Heart right ventricle (tissue), 16 donors: ENCODE measurements at regions not wholly inside any gene's neighbourhood (a gene's known extent, or its start where the extent isn't known, plus 50 kb on each side); places are given as distances from the start of the nearest gene placed in this dataset.

Experiments used
- ATAC-seq, 8 donors: fragments of 200-7000 bp; cut with Tn5 transposase; one replicate each; pipeline ENCODE4 v1.9.1; 2020; ENCODE audit warnings: mild to moderate bottlenecking in 8 of 8, moderate library complexity in 8 of 8, moderate number of reproducible peaks in 1 of 8
- DNase-seq, 2 donors: peaks; one replicate each; pipeline ENCODE4 v3.0.0-alpha.2; 2020
- H3K27ac ChIP-seq, 10 donors: fragments of 200-600 bp; sonication (generic) in 2 of 10; one replicate each; pipeline versions ENCODE4 v1.5.0 to v1.8.0; 2020 to 2022; ENCODE audit warnings: mild to moderate bottlenecking in 3 of 10
- H3K27me3 ChIP-seq, 7 donors: fragments of 200-600 bp; one replicate each; pipeline ENCODE4 v1.8.0; 2021 to 2022; ENCODE audit warnings: mild to moderate bottlenecking in 2 of 7
- H3K36me3 ChIP-seq, 9 donors: fragments of 200-600 bp; sonication (generic) in 1 of 9; one replicate each; pipeline versions ENCODE4 v1.5.0 to v1.8.0; 2020 to 2022; ENCODE audit warnings: mild to moderate bottlenecking in 2 of 9
- H3K4me1 ChIP-seq, 9 donors: fragments of 200-600 bp; sonication (generic) in 1 of 9; one replicate each; pipeline versions ENCODE4 v1.5.0 to v1.8.0; 2020 to 2022; ENCODE audit warnings: mild to moderate bottlenecking in 4 of 9
- H3K4me3 ChIP-seq, 10 donors: fragments of 200-600 bp; sonication (generic) in 2 of 10; one replicate each; pipeline versions ENCODE4 v1.5.0 to v1.8.0; 2020 to 2022; ENCODE audit warnings: mild to moderate bottlenecking in 7 of 10, moderate library complexity in 2 of 10
- H3K9me3 ChIP-seq, 11 donors: fragments of 200-600 bp in 10 of 11; sonication (generic) in 2 of 11; one replicate each; pipeline versions ENCODE4 v1.5.0 to v1.8.0; 2013 to 2022; ENCODE audit warnings: mild to moderate bottlenecking in 2 of 11, control low read depth in 1 of 11, moderate library complexity in 1 of 11
- WGBS, 2 donors: extraction: QIAGEN DNeasy Blood & Tissue Kit; methylation state at CpG; one replicate each; pipeline ENCODE4 v1.1.7; 2013; ENCODE audit warnings: inconsistent platforms in 1 of 2; 5-methylcytosine and 5-hydroxymethylcytosine counted together
- intact Hi-C, 10 donors: fragments of 100-400 bp; cut with DNase I; formaldehyde crosslinking; loops; one replicate each; pipeline versions ENCODE4 v1.11.1 to v1.14.2; 2022
- TF ChIP-seq, protein P1 (sequence below), 9 donors: fragments of 200-600 bp; sonication (generic) in 2 of 9; IDR thresholded peaks; one replicate each; pipeline versions ENCODE4 v1.5.0 to v1.8.0; 2021 to 2022; ENCODE audit warnings: antibody characterized with exemption in 9 of 9, mild to moderate bottlenecking in 5 of 9, moderate library complexity in 1 of 9
- donor health status: Arrhythmogenic right ventricular cardiomyopathy.
- donor health status: ischemic (EF 13 %, LVEDD 7.1; RV severe dilation, severe dysfunction).
- donor health status: healthy with polysubstance abuse.
- donor health status: DM: no; HTN: yes; CAD: no.
- donor health status: DM: no; HTN: no; CAD: no.
- donor health status: ischemic (EF 25% LVEDD 6.9; RV normal size, moderate dysfunction).
- donor health status: ischemic (EF 25% LVEDD 5.7; RV mildly dilated, moderate dysfunction).
- donor health status: healthy.
- donor health status: DM: yes; HTN: yes; CAD: no.
- donor health status: Ischemic cardiomyopathy.
- donor health status: ischemic (EF 35%, LVEDD 5.7; RV mildly dilated, moderate dysfunction).
- donor health status: nonischemic (EF 11% LVEDD 7.7; RV severe dilation, severe dysfunction).
- donor health status: DM: yes; HTN: yes; CAD: no.
- donor health status: PGD.
- donor health status: ischemic (EF 29% LVEDD 5.4; RV normal size, mild dysfunction).
- donor health status: nonischemic (EF 23%, LVEDD 6.1; RV moderate dilation, normal function).

DNA sequence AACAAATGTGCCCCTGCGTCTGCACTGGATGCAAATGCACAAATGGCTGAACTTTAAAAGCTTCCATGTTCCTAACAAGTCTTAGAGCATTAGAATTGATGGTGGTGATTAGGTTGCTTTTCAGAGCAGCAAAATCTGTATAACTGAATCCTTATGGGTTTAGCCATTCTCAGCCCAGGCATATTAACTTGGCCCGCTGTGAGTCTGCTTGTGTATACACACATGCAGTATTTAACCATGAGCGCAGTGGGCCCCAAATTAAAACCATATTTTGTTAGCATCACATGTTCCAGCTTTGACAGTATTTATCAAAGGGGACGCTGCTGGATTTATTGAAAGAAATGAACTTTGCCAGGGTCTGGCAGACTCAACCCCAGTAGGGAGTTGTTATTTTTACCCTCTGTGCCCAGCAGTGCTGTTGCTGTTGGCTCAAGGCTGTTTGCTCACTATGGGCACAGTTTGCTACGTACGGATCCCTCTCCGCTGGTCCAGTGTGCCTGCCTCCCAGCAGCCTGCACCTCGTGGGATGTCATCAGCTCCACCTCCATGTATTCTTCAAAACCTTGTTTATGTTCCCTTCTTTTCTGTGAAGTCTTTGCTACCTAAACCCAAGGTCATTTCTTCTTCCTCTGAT is 144.7 kb downstream of the QRSL1 start:
- 76 to 85% methylated on average over 8 of the region's 8 CpGs for WGBS, 2 donors
- intact Hi-C loops = no loop called here

DNA sequence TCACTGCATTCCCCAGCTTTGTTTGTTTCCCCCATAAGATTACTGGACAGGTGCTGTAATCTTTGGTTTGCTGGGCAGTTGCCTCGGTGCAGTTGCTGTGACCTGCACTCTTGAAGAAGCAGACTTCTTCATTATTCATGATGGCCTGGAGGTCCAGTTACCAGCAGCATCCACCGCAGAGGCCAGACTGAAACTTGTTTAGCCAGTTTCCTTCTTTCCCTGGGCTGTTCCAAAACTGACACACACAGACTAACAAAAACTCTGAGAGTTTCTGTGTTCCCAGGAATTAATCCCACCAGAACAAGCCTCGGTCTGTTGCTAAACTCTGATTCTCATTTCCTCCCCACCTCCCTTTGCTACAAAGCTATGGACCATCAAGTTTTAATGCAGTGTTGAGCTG is 144.1 kb downstream of the QRSL1 start:
- WGBS, 2 donors = 52 to 53% methylated on average over 3 of the region's 3 CpGs
- intact Hi-C loops = no loop called here
- Histone ChIP-seq H3K4me1 (no peaks in the 10 kb centered on the region), H3K27me3 (peaks cover 0 to 3% (median 0%) of the 10 kb centered on the region in 7 donors), H3K27ac (no peak overlapping the region), H3K4me3 (no peak overlapping the region), H3K36me3 (no peaks in the 10 kb centered on the region), H3K9me3 (peaks cover 0 to 24% (median 12%) of the 10 kb centered on the region in 11 donors)
- ATAC-seq = no peak
- no peak for DNase-seq
- TF ChIP-seq, protein P1, sequence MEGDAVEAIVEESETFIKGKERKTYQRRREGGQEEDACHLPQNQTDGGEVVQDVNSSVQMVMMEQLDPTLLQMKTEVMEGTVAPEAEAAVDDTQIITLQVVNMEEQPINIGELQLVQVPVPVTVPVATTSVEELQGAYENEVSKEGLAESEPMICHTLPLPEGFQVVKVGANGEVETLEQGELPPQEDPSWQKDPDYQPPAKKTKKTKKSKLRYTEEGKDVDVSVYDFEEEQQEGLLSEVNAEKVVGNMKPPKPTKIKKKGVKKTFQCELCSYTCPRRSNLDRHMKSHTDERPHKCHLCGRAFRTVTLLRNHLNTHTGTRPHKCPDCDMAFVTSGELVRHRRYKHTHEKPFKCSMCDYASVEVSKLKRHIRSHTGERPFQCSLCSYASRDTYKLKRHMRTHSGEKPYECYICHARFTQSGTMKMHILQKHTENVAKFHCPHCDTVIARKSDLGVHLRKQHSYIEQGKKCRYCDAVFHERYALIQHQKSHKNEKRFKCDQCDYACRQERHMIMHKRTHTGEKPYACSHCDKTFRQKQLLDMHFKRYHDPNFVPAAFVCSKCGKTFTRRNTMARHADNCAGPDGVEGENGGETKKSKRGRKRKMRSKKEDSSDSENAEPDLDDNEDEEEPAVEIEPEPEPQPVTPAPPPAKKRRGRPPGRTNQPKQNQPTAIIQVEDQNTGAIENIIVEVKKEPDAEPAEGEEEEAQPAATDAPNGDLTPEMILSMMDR (IDR thresholded peaks at IDR 0.05) = no peak

More for the DNA sequence above, 144.7 kb downstream of the QRSL1 start:
- Histone ChIP-seq H3K27me3 (peaks cover 0 to 3% (median 0%) of the 10 kb centered on the region in 7 donors), H3K27ac (no peak overlapping the region), H3K9me3 (peaks cover 0 to 24% (median 12%) of the 10 kb centered on the region in 11 donors), H3K4me3 (no peak overlapping the region), H3K4me1 (no peaks in the 10 kb centered on the region), H3K36me3 (no peaks in the 10 kb centered on the region)
- TF ChIP-seq, protein P1 (IDR thresholded peaks at IDR 0.05) = no peak
- no peak for DNase-seq
- no peak for ATAC-seq

DNA sequence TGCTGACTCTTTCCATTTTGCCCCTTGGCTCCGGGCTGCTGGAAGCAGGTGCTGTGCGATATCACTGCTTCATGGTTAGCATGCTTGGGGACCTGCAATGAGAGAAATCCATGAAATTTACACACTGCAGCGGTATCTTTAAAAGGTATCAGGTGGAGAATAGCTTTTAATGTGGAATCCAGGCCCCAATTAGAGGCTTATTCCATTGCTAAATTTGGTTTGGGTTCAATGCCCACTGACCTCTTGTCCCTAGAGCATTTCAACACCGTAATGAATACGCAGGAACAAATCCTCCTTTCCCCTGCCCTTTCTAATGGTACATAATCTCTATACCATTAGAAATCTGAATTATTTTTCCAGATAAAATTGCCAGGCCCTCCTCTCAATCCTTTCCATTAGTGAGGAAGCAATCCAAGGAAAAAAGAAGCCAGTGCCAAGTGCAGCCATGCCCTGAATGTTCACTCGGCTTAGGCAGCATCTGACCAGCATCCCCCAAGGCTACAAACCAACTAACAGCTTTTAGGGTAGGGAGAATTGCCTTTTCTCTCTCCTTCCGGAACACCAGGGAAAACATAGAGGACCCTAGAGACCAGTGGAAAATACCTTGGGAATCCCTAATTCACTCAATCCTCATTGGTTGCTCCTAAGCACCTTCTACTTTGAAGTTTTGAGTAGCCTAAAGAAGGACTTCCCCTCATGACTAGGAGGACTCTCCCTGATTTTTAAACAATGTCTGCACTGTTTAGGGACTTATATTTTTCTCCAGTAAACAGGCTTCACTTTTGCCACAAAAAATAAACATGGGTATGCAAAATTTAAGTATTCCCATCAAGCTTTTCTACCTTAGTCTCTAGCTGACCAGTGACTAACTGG is 143.1 kb downstream of the QRSL1 start:
- no peak for ATAC-seq
- no peak for DNase-seq
- no peak overlapping the region for H3K27ac ChIP-seq
- no peaks in the 10 kb centered on the region for H3K36me3 ChIP-seq
- TF ChIP-seq, protein P1 (IDR thresholded peaks at IDR 0.05) = no peak
- intact Hi-C loops = no loop called here
- 78 to 85% methylated on average over 7 of the region's 7 CpGs for WGBS, 2 donors
- H3K4me1 ChIP-seq = no peaks in the 10 kb centered on the region
- no peak overlapping the region for H3K4me3 ChIP-seq
- H3K27me3 ChIP-seq = peaks cover 0 to 3% (median 0%) of the 10 kb centered on the region in 7 donors
- peaks cover 0 to 24% (median 12%) of the 10 kb centered on the region in 11 donors for H3K9me3 ChIP-seq

DNA sequence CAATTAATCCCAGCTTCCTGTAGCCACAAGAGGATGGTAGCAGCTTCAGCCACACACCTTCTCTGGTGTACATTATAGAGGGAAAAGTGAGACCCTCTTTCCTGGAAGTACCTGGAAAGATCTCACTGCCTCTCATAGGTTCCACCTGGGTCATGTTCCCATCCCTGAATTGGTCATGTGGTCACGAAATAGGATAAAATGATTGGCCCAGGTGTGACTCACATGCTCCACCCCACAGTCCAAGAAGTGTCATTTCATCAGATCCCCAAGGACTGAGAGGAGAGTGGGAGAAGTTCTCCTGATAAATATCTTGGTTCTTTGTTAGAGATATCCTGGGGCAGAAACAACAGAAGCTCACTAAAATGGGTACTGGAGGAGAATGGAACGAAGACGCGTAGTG is 142.4 kb downstream of the QRSL1 start:
- TF ChIP-seq, protein P1 (IDR thresholded peaks at IDR 0.05) = no peak
- no peak for DNase-seq
- H3K27me3 ChIP-seq = peaks cover 0 to 3% (median 0%) of the 10 kb centered on the region in 7 donors
- no peak overlapping the region for H3K27ac ChIP-seq
- no peaks in the 10 kb centered on the region for H3K4me1 ChIP-seq
- no peaks in the 10 kb centered on the region for H3K36me3 ChIP-seq
- H3K4me3 ChIP-seq = no peak overlapping the region
- H3K9me3 ChIP-seq = peaks cover 0 to 24% (median 12%) of the 10 kb centered on the region in 11 donors
- no peak for ATAC-seq
- WGBS, 2 donors = 79 to 92% methylated on average over 4 of the region's 4 CpGs
- intact Hi-C loops = no loop called here
